ENCODE measurements at regions not wholly inside any gene's neighbourhood (a gene's known extent, or its start where the extent isn't known, plus 50 kb on each side); places are given as distances from the start of the nearest gene placed in this dataset.

DNA sequence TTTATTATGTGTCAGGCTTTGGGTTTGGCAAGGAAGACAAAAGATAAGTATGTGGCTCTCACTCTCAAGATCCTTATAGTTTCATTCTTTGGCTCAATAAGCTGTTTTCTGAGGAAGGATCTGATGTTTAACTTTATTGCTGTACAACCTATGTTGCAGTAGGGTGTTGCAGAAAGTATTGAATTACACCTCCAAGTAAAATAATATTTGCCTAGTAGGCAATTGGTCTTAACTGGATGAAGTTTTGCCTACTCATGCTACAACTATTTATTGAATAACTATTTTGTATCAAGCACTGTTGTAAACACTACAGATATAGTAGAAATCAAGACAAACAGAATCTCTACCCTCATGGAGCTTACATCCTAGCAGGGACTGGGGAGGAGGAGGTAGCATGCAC is 169.7 kb downstream of the TAF11L14 start:
- Mint-ChIP-seq H3K9me3 (ENCODE audit: low read depth, unreplicated experiment) (peaks cover 6% of the 10 kb centered on the region), H3K4me1 (ENCODE audit: low read depth, unreplicated experiment) (no peaks in the 10 kb centered on the region), H3K27ac (ENCODE audit: unreplicated experiment) (no peak overlapping the region), H3K27me3 (ENCODE audit: unreplicated experiment) (no peaks in the 10 kb centered on the region), H3K4me3 (ENCODE audit: low read depth, unreplicated experiment) (no peak overlapping the region), H3K36me3 (ENCODE audit: insufficient read depth, unreplicated experiment) (no peaks in the 10 kb centered on the region)
- no peak for DNase-seq
- no peak for TF ChIP-seq CTCF (IDR thresholded peaks at IDR 0.05; ENCODE audit: unreplicated experiment)
- CTCF ChIA-PET: no interaction called here
- intact Hi-C loops (cut with micrococcal nuclease; ENCODE audit: unreplicated experiment): no loop called here
- BruUV-seq (replicated peaks): no TSS peak

GRCh38 chr5:17805227-17805825 is 171.1 kb downstream of the TAF11L14 start:
- no peaks in the 10 kb centered on the region for H3K4me1 Mint-ChIP-seq (ENCODE audit: low read depth, unreplicated experiment)
- H3K4me3 Mint-ChIP-seq (ENCODE audit: low read depth, unreplicated experiment): no peak overlapping the region
- DNase-seq: no peak
- H3K27me3 Mint-ChIP-seq (ENCODE audit: unreplicated experiment): no peaks in the 10 kb centered on the region
- no TSS peak for BruUV-seq (replicated peaks)
- H3K27ac Mint-ChIP-seq (ENCODE audit: unreplicated experiment): no peak overlapping the region
- no peak for TF ChIP-seq CTCF (IDR thresholded peaks at IDR 0.05; ENCODE audit: unreplicated experiment)
- intact Hi-C loops (cut with micrococcal nuclease; ENCODE audit: unreplicated experiment): no loop called here
- CTCF ChIA-PET: no interaction called here
- H3K9me3 Mint-ChIP-seq (ENCODE audit: low read depth, unreplicated experiment): peaks cover 6% of the 10 kb centered on the region
- H3K36me3 Mint-ChIP-seq (ENCODE audit: insufficient read depth, unreplicated experiment): no peaks in the 10 kb centered on the region

DNA sequence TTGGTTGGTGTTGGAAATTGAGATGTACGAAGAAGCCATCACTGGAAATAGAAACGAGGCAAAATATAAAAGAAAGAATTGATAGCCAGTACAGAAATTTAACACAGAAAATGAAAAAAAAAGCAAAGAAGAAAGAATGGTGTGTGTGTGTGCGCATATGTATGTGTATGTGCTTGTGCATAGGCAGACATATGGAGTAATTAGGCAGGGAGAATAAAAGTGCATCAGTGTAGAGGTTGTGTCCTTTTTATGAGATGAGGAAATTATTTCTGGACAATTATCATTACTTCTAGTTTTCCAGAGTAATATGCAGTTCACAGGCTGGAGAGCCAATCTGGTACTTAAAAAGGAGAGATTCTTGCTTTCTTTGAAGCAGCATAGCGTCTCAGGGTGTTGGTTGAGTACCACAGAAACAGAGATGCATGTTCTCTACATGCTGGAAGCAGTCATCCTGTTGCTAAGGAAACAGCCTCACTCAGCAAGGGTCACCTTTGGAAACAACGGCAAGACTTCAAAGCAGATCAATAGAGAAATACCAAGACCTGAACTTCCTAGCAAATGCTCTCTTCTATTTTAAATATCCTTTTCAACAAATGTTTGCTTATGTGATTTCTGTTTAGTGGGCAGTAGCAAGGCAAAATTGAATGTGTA is 172.7 kb downstream of the TAF11L14 start:
- Mint-ChIP-seq H3K27me3 (ENCODE audit: unreplicated experiment) (no peaks in the 10 kb centered on the region), H3K4me1 (ENCODE audit: low read depth, unreplicated experiment) (no peaks in the 10 kb centered on the region), H3K4me3 (ENCODE audit: low read depth, unreplicated experiment) (no peak overlapping the region), H3K9me3 (ENCODE audit: low read depth, unreplicated experiment) (peaks cover 6% of the 10 kb centered on the region), H3K27ac (ENCODE audit: unreplicated experiment) (no peak overlapping the region), H3K36me3 (ENCODE audit: insufficient read depth, unreplicated experiment) (no peaks in the 10 kb centered on the region)
- intact Hi-C loops (cut with micrococcal nuclease; ENCODE audit: unreplicated experiment): no loop called here
- no peak for DNase-seq
- BruUV-seq (replicated peaks): no TSS peak
- CTCF ChIA-PET: no interaction called here
- TF ChIP-seq CTCF (IDR thresholded peaks at IDR 0.05; ENCODE audit: unreplicated experiment): no peak

GRCh38 chr5:17808566-17808965 is 174.3 kb downstream of the TAF11L14 start:
- DNase-seq: no peak
- Mint-ChIP-seq H3K36me3 (ENCODE audit: insufficient read depth, unreplicated experiment) (no peaks in the 10 kb centered on the region), H3K27ac (ENCODE audit: unreplicated experiment) (no peak overlapping the region), H3K4me1 (ENCODE audit: low read depth, unreplicated experiment) (no peaks in the 10 kb centered on the region), H3K4me3 (ENCODE audit: low read depth, unreplicated experiment) (no peak overlapping the region), H3K27me3 (ENCODE audit: unreplicated experiment) (no peaks in the 10 kb centered on the region), H3K9me3 (ENCODE audit: low read depth, unreplicated experiment) (peaks cover 12% of the 10 kb centered on the region)
- CTCF ChIA-PET: no interaction called here
- TF ChIP-seq CTCF (IDR thresholded peaks at IDR 0.05; ENCODE audit: unreplicated experiment): no peak
- no TSS peak for BruUV-seq (replicated peaks)
- intact Hi-C loops (cut with micrococcal nuclease; ENCODE audit: unreplicated experiment): no loop called here
